ENCODE measurements at regions not wholly inside any gene's neighbourhood (a gene's known extent, or its start where the extent isn't known, plus 50 kb on each side); places are given as distances from the start of the nearest gene placed in this dataset.

DNA sequence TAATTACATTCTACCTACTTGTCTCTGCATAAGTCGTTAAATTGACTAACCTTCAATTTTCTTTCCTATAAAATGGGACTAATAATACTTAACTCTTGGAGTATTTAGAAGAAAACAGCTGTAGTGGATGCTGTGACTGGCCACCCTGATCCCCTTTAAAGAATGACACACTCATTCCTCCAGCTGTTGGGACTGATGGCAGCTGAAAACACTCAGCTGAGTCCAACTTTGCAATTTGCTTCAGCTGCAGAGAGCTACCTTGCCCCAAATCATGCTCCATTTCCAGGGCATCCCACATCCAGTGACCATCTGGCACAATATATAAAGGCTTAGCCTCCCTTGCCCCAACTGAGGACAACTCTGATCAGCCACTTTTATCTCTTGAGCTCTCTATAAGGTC lies 89.1 kb downstream of the MID1IP1 start:
- H3K36me3 ChIP-seq (ENCODE audit: control insufficient read depth, insufficient read depth, low read length) = no peaks in the 10 kb centered on the region
- no peak overlapping the region for H3K27ac ChIP-seq (ENCODE audit: low read depth, low read length, severe bottlenecking)
- WGBS, 2 experiments (ENCODE audit: insufficient coverage in 2 of 2) = no CpG with 5 or more reads among the region's 1 CpG
- no peaks in the 10 kb centered on the region for H3K9me3 ChIP-seq (ENCODE audit: control insufficient read depth, low read length)
- H3K4me3 ChIP-seq (ENCODE audit: extremely low read depth, insufficient read depth, low read length, poor library complexity, severe bottlenecking) = no peak overlapping the region
- peaks cover 8% of the 10 kb centered on the region for H3K4me1 ChIP-seq (ENCODE audit: control insufficient read depth, insufficient read depth, low read length, poor library complexity, severe bottlenecking)

- peaks cover 8% of the 10 kb centered on the region for H3K4me1 ChIP-seq (ENCODE audit: control insufficient read depth, insufficient read depth, low read length, poor library complexity, severe bottlenecking)
- H3K4me3 ChIP-seq (ENCODE audit: extremely low read depth, insufficient read depth, low read length, poor library complexity, severe bottlenecking) = no peak overlapping the region
- WGBS, 2 experiments (ENCODE audit: insufficient coverage in 2 of 2) = 66% methylated on average over 2 of the region's 6 CpGs; no CpG with 5 or more reads in 1 of the 2 experiments
- H3K27ac ChIP-seq (ENCODE audit: low read depth, low read length, severe bottlenecking) = no peak overlapping the region
- no peaks in the 10 kb centered on the region for H3K36me3 ChIP-seq (ENCODE audit: control insufficient read depth, insufficient read depth, low read length)
- H3K9me3 ChIP-seq (ENCODE audit: control insufficient read depth, low read length) = no peaks in the 10 kb centered on the region
Measured at GRCh38 chrX:38890963-38891362, 89.7 kb downstream of the MID1IP1 start.

GRCh38 chrX:38891641-38892413 lies 90.6 kb downstream of the MID1IP1 start:
- 95% methylated on average over 3 of the region's 4 CpGs; no CpG with 5 or more reads in 1 of the 2 experiments for WGBS, 2 experiments (ENCODE audit: insufficient coverage in 2 of 2)

GRCh38 chrX:38893441-38893840 lies 92.2 kb downstream of the MID1IP1 start:
- 93% methylated on average over 2 of the region's 4 CpGs; no CpG with 5 or more reads in 1 of the 2 experiments for WGBS, 2 experiments (ENCODE audit: insufficient coverage in 2 of 2)
- H3K36me3 ChIP-seq (ENCODE audit: control insufficient read depth, insufficient read depth, low read length) = no peaks in the 10 kb centered on the region
- H3K9me3 ChIP-seq (ENCODE audit: control insufficient read depth, low read length) = no peaks in the 10 kb centered on the region
- no peak overlapping the region for H3K4me3 ChIP-seq (ENCODE audit: extremely low read depth, insufficient read depth, low read length, poor library complexity, severe bottlenecking)
- peaks cover 8% of the 10 kb centered on the region for H3K4me1 ChIP-seq (ENCODE audit: control insufficient read depth, insufficient read depth, low read length, poor library complexity, severe bottlenecking)
- H3K27ac ChIP-seq (ENCODE audit: low read depth, low read length, severe bottlenecking) = no peak overlapping the region

More at GRCh38 chrX:38891641-38892413, 90.6 kb downstream of the MID1IP1 start:
- Histone ChIP-seq H3K9me3 (ENCODE audit: control insufficient read depth, low read length) (no peaks in the 10 kb centered on the region), H3K4me1 (ENCODE audit: control insufficient read depth, insufficient read depth, low read length, poor library complexity, severe bottlenecking) (peaks cover 8% of the 10 kb centered on the region), H3K36me3 (ENCODE audit: control insufficient read depth, insufficient read depth, low read length) (no peaks in the 10 kb centered on the region), H3K4me3 (ENCODE audit: extremely low read depth, insufficient read depth, low read length, poor library complexity, severe bottlenecking) (no peak overlapping the region), H3K27ac (ENCODE audit: low read depth, low read length, severe bottlenecking) (no peak overlapping the region)

GRCh38 chrX:38895775-38896174 lies 94.5 kb downstream of the MID1IP1 start:
- peaks cover 8% of the 10 kb centered on the region for H3K4me1 ChIP-seq (ENCODE audit: control insufficient read depth, insufficient read depth, low read length, poor library complexity, severe bottlenecking)
- no peaks in the 10 kb centered on the region for H3K36me3 ChIP-seq (ENCODE audit: control insufficient read depth, insufficient read depth, low read length)
- no CpG with 5 or more reads among the region's 1 CpG for WGBS, 2 experiments (ENCODE audit: insufficient coverage in 2 of 2)
- no peaks in the 10 kb centered on the region for H3K9me3 ChIP-seq (ENCODE audit: control insufficient read depth, low read length)
- no peak overlapping the region for H3K4me3 ChIP-seq (ENCODE audit: extremely low read depth, insufficient read depth, low read length, poor library complexity, severe bottlenecking)
- no peak overlapping the region for H3K27ac ChIP-seq (ENCODE audit: low read depth, low read length, severe bottlenecking)

DNA sequence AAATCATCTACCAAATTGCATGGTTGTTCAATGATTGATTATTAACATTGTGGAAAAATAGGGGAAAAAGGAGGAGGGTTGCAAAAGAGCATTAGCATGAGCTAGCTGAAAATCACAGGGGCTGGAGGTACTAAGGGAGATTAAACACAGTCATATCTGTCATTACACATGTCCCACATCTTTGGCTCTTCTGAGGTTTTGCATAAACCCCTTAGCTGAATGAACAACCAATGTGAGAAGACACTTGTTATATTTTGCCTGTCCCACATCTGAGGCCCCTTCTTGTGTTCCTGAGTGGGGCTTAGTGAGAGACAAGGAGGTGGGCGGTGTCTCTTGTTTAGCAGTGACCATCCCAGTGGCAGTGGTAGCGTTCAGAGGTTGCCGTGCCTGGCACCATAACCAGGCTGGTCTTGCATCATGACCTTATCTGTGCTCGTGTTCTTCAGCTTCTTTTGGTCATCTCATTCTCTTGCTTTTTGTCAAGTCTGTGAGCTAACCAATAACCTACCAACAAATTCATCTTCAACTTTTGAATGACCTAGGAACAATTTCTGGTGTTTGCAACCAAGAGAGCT lies 95.6 kb downstream of the MID1IP1 start:
- H3K4me3 ChIP-seq (ENCODE audit: extremely low read depth, insufficient read depth, low read length, poor library complexity, severe bottlenecking) = no peak overlapping the region
- WGBS, 2 experiments (ENCODE audit: insufficient coverage in 2 of 2) = 100% methylated on average over 3 of the region's 4 CpGs; no CpG with 5 or more reads in 1 of the 2 experiments

GRCh38 chrX:38898261-38898660 lies 97.0 kb downstream of the MID1IP1 start:
- H3K4me1 ChIP-seq (ENCODE audit: control insufficient read depth, insufficient read depth, low read length, poor library complexity, severe bottlenecking) = peaks cover 4% of the 10 kb centered on the region
- H3K4me3 ChIP-seq (ENCODE audit: extremely low read depth, insufficient read depth, low read length, poor library complexity, severe bottlenecking) = no peak overlapping the region
- H3K27ac ChIP-seq (ENCODE audit: low read depth, low read length, severe bottlenecking) = no peak overlapping the region
- 100% methylated on average over 2 of the region's 6 CpGs; no CpG with 5 or more reads in 1 of the 2 experiments for WGBS, 2 experiments (ENCODE audit: insufficient coverage in 2 of 2)
- H3K36me3 ChIP-seq (ENCODE audit: control insufficient read depth, insufficient read depth, low read length) = no peaks in the 10 kb centered on the region
- H3K9me3 ChIP-seq (ENCODE audit: control insufficient read depth, low read length) = no peaks in the 10 kb centered on the region

More for the DNA sequence above, 95.6 kb downstream of the MID1IP1 start:
- Histone ChIP-seq H3K27ac (ENCODE audit: low read depth, low read length, severe bottlenecking) (no peak overlapping the region), H3K36me3 (ENCODE audit: control insufficient read depth, insufficient read depth, low read length) (no peaks in the 10 kb centered on the region), H3K9me3 (ENCODE audit: control insufficient read depth, low read length) (no peaks in the 10 kb centered on the region), H3K4me1 (ENCODE audit: control insufficient read depth, insufficient read depth, low read length, poor library complexity, severe bottlenecking) (peaks cover 8% of the 10 kb centered on the region)

GRCh38 chrX:38899650-38900049 lies 98.4 kb downstream of the MID1IP1 start:
- Histone ChIP-seq H3K4me3 (ENCODE audit: extremely low read depth, insufficient read depth, low read length, poor library complexity, severe bottlenecking) (no peak overlapping the region), H3K36me3 (ENCODE audit: control insufficient read depth, insufficient read depth, low read length) (no peaks in the 10 kb centered on the region), H3K27ac (ENCODE audit: low read depth, low read length, severe bottlenecking) (no peak overlapping the region), H3K4me1 (ENCODE audit: control insufficient read depth, insufficient read depth, low read length, poor library complexity, severe bottlenecking) (no peaks in the 10 kb centered on the region), H3K9me3 (ENCODE audit: control insufficient read depth, low read length) (no peaks in the 10 kb centered on the region)
- no CpG with 5 or more reads among the region's 1 CpG for WGBS, 2 experiments (ENCODE audit: insufficient coverage in 2 of 2)

DNA sequence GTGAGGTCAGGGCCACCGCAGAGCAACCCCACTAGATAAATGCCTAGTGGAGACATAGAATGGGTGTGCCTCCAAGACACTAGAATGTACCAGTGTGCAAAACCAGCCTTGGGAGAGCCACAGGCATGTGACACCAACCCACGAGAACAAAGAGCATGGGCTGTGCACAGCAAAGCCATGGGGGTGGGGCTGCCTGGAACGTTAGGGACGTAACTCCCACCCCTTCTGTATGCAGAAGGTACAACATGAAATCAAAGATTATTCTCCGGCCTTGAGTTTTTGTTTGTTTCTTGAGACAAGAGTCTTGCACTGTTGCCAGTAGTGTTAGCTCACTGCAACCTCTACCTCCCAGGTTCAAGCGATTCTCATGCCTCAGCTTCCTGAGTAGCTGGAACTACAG lies 99.5 kb downstream of the MID1IP1 start:
- WGBS, 2 experiments (ENCODE audit: insufficient coverage in 2 of 2) = 97 to 100% methylated on average over 1 to 3 of the region's 6 CpGs
- H3K4me3 ChIP-seq (ENCODE audit: extremely low read depth, insufficient read depth, low read length, poor library complexity, severe bottlenecking) = no peak overlapping the region
- H3K4me1 ChIP-seq (ENCODE audit: control insufficient read depth, insufficient read depth, low read length, poor library complexity, severe bottlenecking) = no peaks in the 10 kb centered on the region
- H3K9me3 ChIP-seq (ENCODE audit: control insufficient read depth, low read length) = no peaks in the 10 kb centered on the region
- H3K36me3 ChIP-seq (ENCODE audit: control insufficient read depth, insufficient read depth, low read length) = no peaks in the 10 kb centered on the region
- no peak overlapping the region for H3K27ac ChIP-seq (ENCODE audit: low read depth, low read length, severe bottlenecking)

DNA sequence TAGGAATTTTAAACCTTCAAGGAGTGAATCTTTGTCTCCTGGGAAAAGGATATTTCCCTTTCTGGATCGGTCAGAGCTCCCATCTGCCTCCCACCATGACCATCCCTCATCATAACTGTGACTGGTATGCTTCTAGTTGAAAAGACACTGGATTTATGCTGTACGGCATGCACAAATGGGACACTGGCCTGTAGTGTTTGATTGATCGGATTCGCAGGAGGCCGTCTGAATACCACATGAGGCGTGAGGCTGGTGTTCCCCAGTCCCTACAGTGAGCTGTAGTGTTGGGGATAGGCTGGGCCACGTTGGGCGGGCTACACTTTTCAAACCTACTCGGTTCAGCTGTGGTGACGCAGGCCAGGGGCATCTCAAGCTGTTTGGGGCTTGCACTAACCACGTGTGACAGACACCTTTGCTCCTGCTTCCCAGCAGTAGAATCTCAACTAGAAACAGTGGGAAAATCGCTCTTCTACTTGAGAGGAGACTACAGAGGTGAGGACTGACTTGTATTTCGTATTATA lies 101.8 kb downstream of the MID1IP1 start:
- WGBS, 2 experiments (ENCODE audit: insufficient coverage in 2 of 2) = 77% methylated on average over 5 of the region's 13 CpGs; no CpG with 5 or more reads in 1 of the 2 experiments
- Histone ChIP-seq H3K9me3 (ENCODE audit: control insufficient read depth, low read length) (no peaks in the 10 kb centered on the region), H3K4me1 (ENCODE audit: control insufficient read depth, insufficient read depth, low read length, poor library complexity, severe bottlenecking) (no peaks in the 10 kb centered on the region), H3K27ac (ENCODE audit: low read depth, low read length, severe bottlenecking) (no peak overlapping the region), H3K36me3 (ENCODE audit: control insufficient read depth, insufficient read depth, low read length) (no peaks in the 10 kb centered on the region), H3K4me3 (ENCODE audit: extremely low read depth, insufficient read depth, low read length, poor library complexity, severe bottlenecking) (no peak overlapping the region)

DNA sequence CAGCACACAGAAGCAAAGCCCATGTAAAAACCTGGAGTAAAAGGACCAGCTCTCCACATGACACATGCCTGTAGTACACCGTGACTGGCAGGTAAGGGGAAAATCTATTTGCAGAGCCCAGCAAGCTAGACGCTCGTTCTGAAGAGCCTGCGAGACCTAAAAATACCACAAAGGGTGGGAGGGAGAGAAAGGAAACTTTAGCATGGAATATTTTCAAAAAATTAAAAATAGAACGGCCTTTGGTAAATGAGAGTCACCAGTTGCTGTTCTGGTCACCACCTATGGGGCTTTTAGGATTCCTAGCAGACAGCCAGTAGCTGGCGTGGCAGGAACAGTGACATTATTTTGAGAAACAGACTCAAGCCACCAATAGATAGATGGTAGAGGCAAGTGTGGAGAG lies 115.5 kb downstream of the MID1IP1 start:
- Histone ChIP-seq H3K36me3 (ENCODE audit: control insufficient read depth, insufficient read depth, low read length) (no peaks in the 10 kb centered on the region), H3K4me3 (ENCODE audit: extremely low read depth, insufficient read depth, low read length, poor library complexity, severe bottlenecking) (no peak overlapping the region), H3K4me1 (ENCODE audit: control insufficient read depth, insufficient read depth, low read length, poor library complexity, severe bottlenecking) (no peaks in the 10 kb centered on the region), H3K27ac (ENCODE audit: low read depth, low read length, severe bottlenecking) (no peak overlapping the region), H3K9me3 (ENCODE audit: control insufficient read depth, low read length) (no peaks in the 10 kb centered on the region)
- 100% methylated on average over 1 to 3 of the region's 6 CpGs for WGBS, 2 experiments (ENCODE audit: insufficient coverage in 2 of 2)

Data from mesodermal cell (in vitro differentiated cells).